HG03432 (cell line): ENCODE measurements at regions not wholly inside any gene's neighbourhood (a gene's known extent, or its start where the extent isn't known, plus 50 kb on each side); places are given as distances from the start of the nearest gene placed in this dataset.
"Not testable (repeated sequence)": the region's sequence is repeated elsewhere in the genome, so short reads cannot be mapped to it uniquely, and the experiment has no call there.

ENCODE experiments used
- ATAC-seq: cut with Tn5 transposase; IDR thresholded peaks from one replicate; pipeline ENCODE4 v1.9.1; 2021; ENCODE audit warnings: mild to moderate bottlenecking, moderate library complexity; ENCODE audit not compliant: unreplicated experiment

DNA sequence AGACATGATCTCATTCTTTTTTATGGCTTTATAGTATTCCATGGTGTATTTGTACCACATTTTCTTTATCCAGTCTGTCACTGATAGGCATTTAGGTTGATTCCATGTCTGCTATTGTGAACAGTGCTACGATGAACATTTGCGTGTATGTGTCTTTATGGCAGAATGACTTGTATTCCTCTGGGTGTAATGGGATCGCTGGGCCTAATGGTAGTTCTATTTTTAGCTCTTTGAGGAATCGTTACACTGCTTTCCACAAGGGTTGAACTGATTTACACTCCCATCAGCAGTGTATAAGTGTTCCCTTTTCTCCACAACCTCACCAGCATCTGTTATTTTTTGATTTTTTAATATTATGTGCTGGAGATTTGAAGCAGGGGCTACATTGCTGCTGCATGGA, 102.8 kb upstream of the PMEPA1 start:
- not testable (repeated sequence) for ATAC-seq

GRCh38 chr20:57811374-57812020, 101.7 kb upstream of the PMEPA1 start:
- no peak for ATAC-seq

DNA sequence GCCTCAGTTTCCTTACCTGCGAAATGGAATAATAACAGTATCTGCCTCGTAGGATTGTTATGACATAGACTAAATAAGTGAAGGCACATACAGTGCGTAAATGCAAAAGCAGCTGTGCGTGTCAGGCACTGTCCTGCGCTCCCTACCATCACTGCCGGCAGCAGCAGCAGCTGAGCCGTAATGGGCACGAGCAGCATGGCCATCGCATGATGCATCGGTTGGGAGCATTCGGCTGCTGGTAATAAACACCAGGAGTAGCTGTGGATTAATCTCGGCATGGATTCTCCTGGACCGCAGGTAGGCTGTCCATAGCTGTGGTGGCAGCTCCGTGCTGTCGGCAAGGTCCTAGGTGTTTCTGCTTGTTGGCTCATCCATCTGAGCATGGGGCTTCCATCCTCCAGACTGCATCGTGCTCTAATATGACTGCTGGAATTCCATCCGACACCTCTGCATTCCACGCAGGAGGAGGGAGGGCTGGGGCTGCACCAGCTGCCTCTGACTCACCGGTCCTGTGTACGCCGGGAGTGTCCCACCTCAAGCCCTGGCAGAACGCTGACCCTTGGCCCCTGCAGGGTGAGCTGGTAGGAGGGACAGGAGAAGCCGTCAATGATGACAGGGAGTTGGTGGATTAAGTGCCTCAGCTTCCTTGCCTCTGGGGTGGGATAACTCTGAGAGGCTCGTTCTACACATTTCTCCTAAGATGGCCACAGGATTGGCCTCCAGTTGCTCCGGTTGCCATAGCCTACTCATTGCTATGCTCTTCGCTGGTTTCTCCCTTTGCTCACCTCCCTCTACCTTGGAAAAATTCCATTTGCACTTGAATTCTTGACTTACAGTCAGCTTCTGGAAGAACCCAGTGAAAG, 100.9 kb upstream of the PMEPA1 start:
- no peak for ATAC-seq

DNA sequence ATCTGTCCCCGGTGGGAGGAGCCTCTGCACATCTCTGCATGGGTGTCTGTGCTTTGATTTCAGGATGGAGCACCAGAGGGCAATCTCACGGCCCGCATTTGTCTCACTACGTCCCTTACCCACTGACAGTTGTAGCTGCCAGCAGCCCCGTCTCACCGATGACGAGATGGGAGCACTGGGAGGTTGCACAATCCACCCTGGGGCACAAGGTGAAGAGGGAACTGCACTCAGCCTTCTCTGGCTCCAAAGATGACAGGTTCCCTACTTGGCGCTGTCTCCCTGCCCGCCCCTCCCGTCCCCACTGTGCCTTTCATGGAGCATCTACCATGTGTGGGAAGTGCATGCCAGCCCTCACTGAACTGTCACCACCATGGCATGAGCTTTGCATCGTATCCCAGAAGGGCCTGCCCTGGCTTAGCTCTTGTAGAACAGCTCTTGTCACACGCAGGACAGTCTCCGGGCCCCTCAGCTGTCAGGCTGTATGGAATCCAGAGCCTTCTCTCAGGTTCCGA, 99.9 kb upstream of the PMEPA1 start:
- ATAC-seq, result no peak

- ATAC-seq, result no peak
Observed at GRCh38 chr20:57809149-57809548, 99.3 kb upstream of the PMEPA1 start.

DNA sequence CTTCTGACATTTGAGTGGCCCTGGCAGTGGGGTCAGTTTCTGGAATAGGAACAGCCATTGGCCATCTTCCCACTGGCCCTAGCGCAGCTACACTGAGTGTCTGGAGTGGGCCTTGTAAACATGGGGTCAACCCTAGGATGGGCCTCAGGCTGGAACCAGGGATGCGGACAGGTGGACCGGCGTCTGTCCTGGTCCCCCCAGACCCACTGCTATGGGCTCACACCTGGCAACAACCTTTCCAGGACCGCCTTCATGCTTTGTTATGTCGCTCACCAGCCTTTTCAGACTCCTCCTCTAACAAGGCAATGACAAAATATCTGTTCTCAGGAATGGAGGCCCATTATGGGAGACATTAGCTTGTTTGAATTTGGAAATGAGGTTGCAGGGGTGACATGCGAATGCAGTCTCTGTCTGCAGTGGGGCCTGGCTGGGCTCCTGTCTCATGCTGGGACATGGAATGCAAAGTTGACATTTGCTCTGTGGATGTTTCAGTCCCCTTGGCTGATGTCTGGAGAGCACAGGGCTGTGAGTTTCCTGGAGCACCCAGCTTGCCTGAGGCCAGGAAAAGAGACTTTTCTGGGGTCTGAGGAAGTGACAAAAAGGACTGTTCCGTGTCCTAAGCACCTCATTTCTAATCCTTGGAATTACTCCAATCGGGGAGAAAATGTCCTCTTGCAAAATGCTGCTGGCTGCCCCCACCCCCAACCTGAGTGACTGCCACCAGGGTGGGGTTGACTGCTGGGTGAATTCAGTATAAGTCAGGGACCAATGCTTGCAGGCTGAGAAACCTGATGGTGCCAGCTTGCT, 98.7 kb upstream of the PMEPA1 start:
- ATAC-seq, result no peak

DNA sequence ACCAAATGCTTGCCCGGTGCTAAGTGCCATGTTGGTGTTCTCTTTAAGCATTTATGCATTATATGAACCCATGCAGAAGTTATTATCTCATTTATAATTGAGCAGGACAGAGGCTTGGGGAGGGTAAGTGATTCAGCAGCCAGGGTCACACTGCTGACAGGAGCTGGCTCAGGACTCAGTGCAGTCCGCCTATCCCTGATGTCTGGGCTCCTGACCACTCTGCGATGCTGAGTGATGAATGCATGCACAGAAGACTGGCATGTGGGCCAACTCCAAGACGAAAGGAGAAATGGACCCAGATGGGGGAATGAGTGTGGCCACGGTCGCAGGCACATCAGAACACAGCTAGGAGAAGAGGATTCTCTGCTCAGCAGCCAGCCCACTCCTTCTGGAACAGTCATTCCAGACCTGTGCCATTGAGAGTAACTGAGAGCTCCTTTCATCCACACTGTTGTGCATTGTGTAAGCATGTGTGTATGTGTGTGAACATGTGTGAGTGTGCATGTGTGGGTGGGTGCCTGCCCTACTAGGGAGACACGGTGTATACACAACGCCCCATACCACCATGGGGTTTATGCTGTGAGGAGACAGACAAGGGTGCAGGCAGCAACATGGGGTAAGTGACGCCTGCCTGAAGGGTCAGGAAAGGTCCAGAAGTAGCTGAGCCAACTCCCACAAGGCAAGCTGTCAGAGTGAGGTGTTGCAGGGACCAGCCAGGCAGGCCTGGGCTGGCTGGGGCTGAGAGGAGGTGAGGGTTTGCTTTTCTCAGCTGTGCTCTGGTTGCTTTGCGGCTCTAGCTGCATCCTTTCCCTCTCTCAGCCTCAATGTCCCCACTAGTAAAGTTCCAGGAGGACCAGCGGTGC, 97.8 kb upstream of the PMEPA1 start:
- no peak for ATAC-seq

- ATAC-seq, result no peak
Observed at GRCh38 chr20:57806975-57807374, 97.2 kb upstream of the PMEPA1 start.

DNA sequence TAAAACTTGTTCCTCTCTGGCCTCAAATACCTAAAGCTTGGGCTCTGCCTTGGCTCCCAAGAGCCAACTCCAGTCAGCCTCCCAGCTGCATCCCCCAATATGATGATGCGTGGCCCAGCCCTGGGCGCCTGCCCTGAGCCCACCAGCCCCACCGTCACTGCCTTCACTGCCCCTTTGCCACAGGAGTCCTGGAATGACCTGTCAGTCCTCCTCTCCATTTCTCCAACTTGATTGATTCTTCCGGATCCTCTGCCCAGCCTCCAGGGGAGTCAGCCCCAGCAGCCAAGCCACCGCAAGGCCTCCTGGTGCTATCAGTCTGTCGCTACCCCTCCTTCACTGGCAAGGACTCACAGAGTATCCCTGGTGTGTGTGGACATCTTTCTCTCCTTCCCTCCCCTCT, 96.7 kb upstream of the PMEPA1 start:
- ATAC-seq, result no peak

- no peak for ATAC-seq
Observed at GRCh38 chr20:57805747-57806146, 95.9 kb upstream of the PMEPA1 start.

DNA sequence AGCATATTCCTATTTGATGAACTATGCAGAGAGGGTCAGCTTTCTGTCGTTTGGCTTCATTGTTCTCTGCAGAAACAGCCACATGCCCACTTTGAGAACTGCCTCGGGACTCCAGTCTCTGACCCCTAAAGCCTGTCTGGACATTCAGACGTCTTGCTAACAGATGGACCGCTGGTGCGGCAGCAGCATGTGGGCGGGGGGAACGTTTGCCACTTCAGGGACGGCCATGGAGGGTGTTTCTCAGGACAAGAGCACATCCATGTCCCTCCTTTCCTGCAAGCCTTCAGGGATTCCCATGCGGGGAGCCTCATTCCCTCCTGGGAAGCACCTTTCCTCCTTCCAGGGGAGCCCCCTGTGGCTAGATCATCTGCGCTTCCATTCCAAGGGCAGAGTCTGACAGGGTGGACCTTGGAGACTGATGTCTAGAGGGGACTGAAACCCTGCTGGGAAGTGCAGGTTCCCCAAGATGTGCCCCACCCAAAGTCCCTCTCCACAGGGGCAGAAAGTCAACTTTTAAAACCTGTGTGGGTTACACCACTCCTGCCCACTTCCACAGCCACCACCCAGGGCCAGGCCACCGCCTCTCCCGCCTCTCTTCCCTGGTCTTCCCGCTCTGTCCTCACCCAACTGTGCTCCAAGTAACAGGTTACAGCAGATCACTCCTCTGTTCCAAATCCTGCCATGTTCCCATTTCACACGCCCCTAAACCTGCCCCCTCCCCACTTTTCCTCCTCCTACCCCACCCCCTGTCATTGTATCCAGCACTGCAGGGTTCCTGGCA, 94.8 kb upstream of the PMEPA1 start:
- no peak for ATAC-seq

GRCh38 chr20:57803508-57804005, 93.7 kb upstream of the PMEPA1 start:
- no peak for ATAC-seq

DNA sequence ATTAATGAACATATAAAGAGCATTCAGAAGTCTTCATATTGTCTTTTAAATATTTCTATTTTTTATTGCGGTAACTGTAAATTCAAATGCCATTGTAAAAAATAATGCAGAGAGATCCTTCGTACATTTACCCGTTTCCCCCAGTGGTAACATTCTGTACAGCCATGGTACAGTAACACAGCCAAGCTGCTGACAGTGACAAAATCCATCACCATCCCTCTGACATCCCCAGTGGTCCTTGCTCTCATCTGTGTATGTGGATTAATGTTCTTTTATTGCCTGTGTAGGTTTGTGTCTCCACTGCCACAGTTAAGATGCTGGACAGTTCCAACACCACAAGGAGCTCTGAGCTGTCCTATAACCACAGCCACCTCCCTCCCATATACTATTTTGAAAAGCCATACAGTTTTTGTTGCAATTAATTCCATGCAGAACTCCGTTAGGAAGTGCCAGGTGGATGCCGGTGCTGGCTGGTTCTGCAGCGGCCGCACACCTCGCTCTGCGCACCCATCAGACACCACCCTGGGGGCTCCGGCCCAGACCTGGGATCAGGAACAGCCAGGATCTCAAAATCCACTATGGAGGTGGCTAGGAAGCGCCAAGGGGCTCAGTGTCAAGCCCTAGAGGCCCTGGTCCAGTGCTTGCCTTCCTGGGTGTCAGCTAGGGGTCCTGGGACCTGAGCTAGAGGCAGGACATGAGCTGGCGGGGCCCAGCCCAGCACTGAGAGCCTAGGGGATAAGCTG, 93.1 kb upstream of the PMEPA1 start:
- ATAC-seq, result no peak

- no peak for ATAC-seq
Observed at GRCh38 chr20:57801581-57801980, 91.8 kb upstream of the PMEPA1 start.

- no peak for ATAC-seq
Observed at GRCh38 chr20:57800791-57801430, 91.1 kb upstream of the PMEPA1 start.

GRCh38 chr20:57797401-57797800, 87.6 kb upstream of the PMEPA1 start:
- ATAC-seq, result no peak

- ATAC-seq, result no peak
Observed at GRCh38 chr20:57795977-57796560, 86.3 kb upstream of the PMEPA1 start.

- no peak for ATAC-seq
Observed at GRCh38 chr20:57795342-57795697, 85.5 kb upstream of the PMEPA1 start.
